ENCODE measurements at regions not wholly inside any gene's neighbourhood (a gene's known extent, or its start where the extent isn't known, plus 50 kb on each side); places are given as distances from the start of the nearest gene placed in this dataset.

- 8% methylated on average over 1 of the region's 1 CpG for WGBS (ENCODE audit: low lambda C conversion rate)
- TF ChIP-seq YY1 (IDR thresholded peaks at IDR 0.05; ENCODE audit: low read depth) (no peak), ELF1 (IDR thresholded peaks at IDR 0.05) (no peak), MXI1 (IDR thresholded peaks at IDR 0.05; ENCODE audit: low read depth, low read length) (no peak), TCF12 (IDR thresholded peaks at IDR 0.05) (no peak), CHD2 (IDR thresholded peaks at IDR 0.05; ENCODE audit: low read length, partially characterized antibody) (no peak), ZBTB33 (IDR thresholded peaks at IDR 0.05; ENCODE audit: borderline replicate concordance, low read depth) (no peak), TAF1 (IDR thresholded peaks at IDR 0.05; ENCODE audit: borderline replicate concordance, low read depth, low read length) (no peak), SMC3 (IDR thresholded peaks at IDR 0.05; ENCODE audit: low read depth, low read length) (no peak), RCOR1 (IDR thresholded peaks at IDR 0.05; ENCODE audit: low read length) (no peak), EZH2phosphoT487 (IDR thresholded peaks at IDR 0.05; ENCODE audit: borderline replicate concordance, low read depth) (no peak), RFX5 (IDR thresholded peaks at IDR 0.05; ENCODE audit: low read length) (no peak), GABPA (IDR thresholded peaks at IDR 0.05; ENCODE audit: low read depth) (no peak), GATA2 (CRISPR knock-in tag; IDR thresholded peaks at IDR 0.05) (no peak)
- POLR2A ChIA-PET = no interaction called here
These were observed 103.7 kb downstream of the MEX3B start for GRCh38 chr15:81942157-81942556.

DNA sequence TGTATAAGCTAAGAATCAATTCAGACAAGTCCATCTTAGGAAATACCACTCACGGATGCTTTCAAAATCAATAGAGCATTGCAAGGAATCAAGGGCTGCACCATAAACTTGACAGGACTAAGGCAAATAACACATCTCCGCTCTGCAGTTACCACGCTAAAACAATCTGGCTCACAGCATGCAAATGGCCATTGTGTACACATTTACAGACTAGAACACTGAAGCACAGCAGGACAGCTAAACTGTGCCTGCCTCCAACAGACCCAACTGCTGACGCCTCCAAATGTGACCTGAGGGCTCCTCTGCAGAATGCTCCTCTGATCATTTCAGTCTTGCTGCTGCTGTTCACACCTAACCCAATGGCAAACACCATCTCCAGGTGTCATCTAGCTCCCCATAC lies 104.3 kb downstream of the MEX3B start:
- no peak overlapping the region for H3K4me2 ChIP-seq
- H3K36me3 ChIP-seq (replicated peaks in 1 of 2; ENCODE audit: control insufficient read depth in 1 of 2, insufficient read depth in 2 of 2, low read length in 1 of 2) = no peaks in the 10 kb centered on the region
- H3K27me3 ChIP-seq (ENCODE audit: insufficient read depth) = no peaks in the 10 kb centered on the region
- peaks cover 4% of the 10 kb centered on the region; the same call in 1 of the 2 replicates for H3K9me3 ChIP-seq
- H3F3A ChIP-seq (replicated peaks; ENCODE audit: insufficient read depth) = peaks cover 10% of the 10 kb centered on the region
- H3K4me1 ChIP-seq (ENCODE audit: control insufficient read depth in 1 of 2, insufficient read depth in 2 of 2, low read depth in 1 of 2, low read length in 1 of 2) = peaks cover 0 to 4% of the 10 kb centered on the region in 2 experiments; a peak in 2 of 4 replicates
- no peak overlapping the region for H3K9ac ChIP-seq
- no peaks in the 10 kb centered on the region for H4K20me1 ChIP-seq (ENCODE audit: insufficient read depth)
- ChIA-PET POLR2A (no interaction called here), CTCF (interaction anchor here (1.4 kb wide), 1 partner anchor 461 kb away, joined by 4 read pairs; no protein-coding TSS in a partner anchor)
- DNase-seq = no peak
- H3K9me2 ChIP-seq = no peaks in the 10 kb centered on the region
- no peak for TF ChIP-seq RAD21 (IDR thresholded peaks at IDR 0.05; ENCODE audit: low read length)
- TF ChIP-seq ELF1 (IDR thresholded peaks at IDR 0.05) = no peak
- TF ChIP-seq TCF12 (IDR thresholded peaks at IDR 0.05) = no peak
- no peak for TF ChIP-seq ZBTB33 (IDR thresholded peaks at IDR 0.05; ENCODE audit: borderline replicate concordance, low read depth)
- no peak for TF ChIP-seq FOXJ3 (CRISPR knock-in tag; IDR thresholded peaks at IDR 0.05)
- no peak for TF ChIP-seq RCOR1 (IDR thresholded peaks at IDR 0.05; ENCODE audit: low read length)
- no peak for TF ChIP-seq FOXM1 (IDR thresholded peaks at IDR 0.05; ENCODE audit: low read depth)
- no peak for TF ChIP-seq MAX (IDR thresholded peaks at IDR 0.05; ENCODE audit: low read depth)
- TF ChIP-seq CHD2 (IDR thresholded peaks at IDR 0.05; ENCODE audit: low read length, partially characterized antibody) = no peak
- no peak for TF ChIP-seq JUND (IDR thresholded peaks at IDR 0.05)
- no peak for TF ChIP-seq SMC3 (IDR thresholded peaks at IDR 0.05; ENCODE audit: low read depth, low read length)
- no peak for TF ChIP-seq CTCF (IDR thresholded peaks at IDR 0.05)
- TF ChIP-seq RFX5 (IDR thresholded peaks at IDR 0.05; ENCODE audit: low read length) = no peak
- TF ChIP-seq FOSL2 (IDR thresholded peaks at IDR 0.05; ENCODE audit: borderline replicate concordance, low read depth) = no peak
- H3K27ac ChIP-seq (ENCODE audit: low read depth in 2 of 2, low read length in 1 of 2) = no peak overlapping the region
- no peak overlapping the region for H2AFZ ChIP-seq (ENCODE audit: low read depth)
- WGBS (ENCODE audit: low lambda C conversion rate) = 49% methylated on average over 4 of the region's 4 CpGs
- H3K4me3 ChIP-seq (ENCODE audit: low read depth in 2 of 2, low read length in 1 of 2) = no peak overlapping the region
- H3K79me2 ChIP-seq (ENCODE audit: insufficient read depth) = no peaks in the 10 kb centered on the region

More at GRCh38 chr15:81942157-81942556, 103.7 kb downstream of the MEX3B start:
- DNase-seq = no peak
- no peaks in the 10 kb centered on the region for H3K79me2 ChIP-seq (ENCODE audit: insufficient read depth)
- H3K27ac ChIP-seq (ENCODE audit: low read depth in 2 of 2, low read length in 1 of 2) = no peak overlapping the region
- H3K9me3 ChIP-seq = peaks cover 4% of the 10 kb centered on the region; the same call in 1 of the 2 replicates
- no peak overlapping the region for H3K4me2 ChIP-seq
- H3K4me1 ChIP-seq (ENCODE audit: control insufficient read depth in 1 of 2, insufficient read depth in 2 of 2, low read depth in 1 of 2, low read length in 1 of 2) = peaks cover 0 to 4% of the 10 kb centered on the region in 2 experiments; a peak in 2 of 4 replicates
- no peaks in the 10 kb centered on the region for H3K27me3 ChIP-seq (ENCODE audit: insufficient read depth)
- no peaks in the 10 kb centered on the region for H4K20me1 ChIP-seq (ENCODE audit: insufficient read depth)
- peaks cover 10% of the 10 kb centered on the region for H3F3A ChIP-seq (replicated peaks; ENCODE audit: insufficient read depth)
- H3K36me3 ChIP-seq (replicated peaks in 1 of 2; ENCODE audit: control insufficient read depth in 1 of 2, insufficient read depth in 2 of 2, low read length in 1 of 2) = no peaks in the 10 kb centered on the region
- no peaks in the 10 kb centered on the region for H3K9me2 ChIP-seq
- no peak overlapping the region for H3K4me3 ChIP-seq (ENCODE audit: low read depth in 2 of 2, low read length in 1 of 2)
- H2AFZ ChIP-seq (ENCODE audit: low read depth) = no peak overlapping the region
- CTCF ChIA-PET = interaction anchor here (1.4 kb wide), 1 partner anchor 462 kb away, joined by 4 read pairs; no protein-coding TSS in a partner anchor
- H3K9ac ChIP-seq = no peak overlapping the region
